H1 (cell line): ENCODE measurements at regions not wholly inside any gene's neighbourhood (a gene's known extent, or its start where the extent isn't known, plus 50 kb on each side); places are given as distances from the start of the nearest gene placed in this dataset.

Source experiments
- CTCF ChIA-PET: fragments of 300-600 bp; sonication (Branson Sonifier 250); formaldehyde crosslinking; loops from one replicate; lab custom pipeline; 2021; ENCODE audit not compliant: partially characterized antibody; lab: Charles Lee
- POLR2A ChIA-PET: fragments of 300-600 bp; sonication (Branson Sonifier 250); formaldehyde crosslinking; loops from one replicate; lab custom pipeline; 2021; ENCODE audit warnings: inconsistent platforms; ENCODE audit not compliant: partially characterized antibody; lab: Charles Lee
- DNase-seq, 2 experiments: peaks; one replicate each; pipeline versions ENCODE4 v3.0.0 to v3.0.0-alpha.2; 2010 to 2022; ENCODE audit warnings: low spot score in 2 of 2, low read depth in 1 of 2, mixed read lengths in 1 of 2
- FAIRE-seq: peaks from 2 replicates; lab custom pipeline; 2011; peaks lifted over from hg19 to GRCh38; lab: Jason Lieb, UNC
- H2AFZ ChIP-seq: 2 replicates; pipeline ENCODE4 v1.8.1; 2012; ENCODE audit warnings: low read length, inconsistent platforms
- H2AK5ac ChIP-seq: 2 replicates; pipeline ENCODE4 v1.6.1; 2013; ENCODE audit warnings: low read depth, low read length
- H2BK120ac ChIP-seq: replicated peaks from 2 replicates; pipeline ENCODE3; 2013; ENCODE audit warnings: low read depth, low read length, inconsistent platforms
- H2BK12ac ChIP-seq: 2 replicates; pipeline ENCODE4 v1.6.1; 2013; ENCODE audit warnings: low read depth, low read length
- H2BK15ac ChIP-seq: 2 replicates; pipeline ENCODE4 v1.6.1; 2013; ENCODE audit warnings: low read length
- H2BK20ac ChIP-seq: 2 replicates; pipeline ENCODE4 v1.6.1; 2013; ENCODE audit warnings: low read length
- H2BK5ac ChIP-seq: 2 replicates; pipeline ENCODE4 v1.6.1; 2013; ENCODE audit warnings: low read depth, low read length
- H3K14ac ChIP-seq: 2 replicates; pipeline ENCODE4 v1.6.1; 2013; ENCODE audit warnings: inconsistent platforms; ENCODE audit not compliant: insufficient read length
- H3K18ac ChIP-seq: 2 replicates; pipeline ENCODE4 v1.6.1; 2013; ENCODE audit warnings: low read length; ENCODE audit errors: extremely low read depth
- H3K23ac ChIP-seq: 2 replicates; pipeline ENCODE4 v1.6.1; 2013; ENCODE audit warnings: inconsistent platforms; ENCODE audit not compliant: insufficient read length
- H3K23me2 ChIP-seq: 2 replicates; pipeline ENCODE4 v1.6.1; 2013; ENCODE audit warnings: low read depth, low read length
- H3K27ac ChIP-seq: 2 replicates; pipeline ENCODE4 v1.6.1; 2011; ENCODE audit warnings: low read depth, low read length, inconsistent platforms
- H3K27me3 ChIP-seq, 4 experiments: replicated peaks in 1 of 4; 1 replicate in 1 of 4; 2 replicates in 3 of 4; pipeline versions ENCODE4 v1.6.1 to v1.8.1; 2011 to 2013; ENCODE audit warnings: low read length in 3 of 4, mild to moderate bottlenecking in 3 of 4, inconsistent platforms in 2 of 4, mixed read lengths in 2 of 4, moderate library complexity in 1 of 4; ENCODE audit not compliant: control insufficient read depth in 3 of 4, insufficient read depth in 3 of 4; ENCODE audit errors: extremely low read depth in 1 of 4
- H3K36me3 ChIP-seq, 4 experiments: 2 replicates each; pipeline versions ENCODE4 v1.6.1 to v1.8.1; 2011 to 2013; ENCODE audit warnings: mild to moderate bottlenecking in 4 of 4, low read length in 3 of 4, moderate library complexity in 2 of 4, control low read depth in 1 of 4, inconsistent platforms in 1 of 4; ENCODE audit not compliant: insufficient read depth in 4 of 4, control insufficient read depth in 2 of 4
- H3K4ac ChIP-seq: replicated peaks from 2 replicates; pipeline ENCODE3; 2013; ENCODE audit warnings: low read length, low read depth, mixed read lengths, inconsistent platforms; ENCODE audit not compliant: insufficient read length
- H3K4me1 ChIP-seq, 4 experiments: replicated peaks in 1 of 4; 1 replicate in 1 of 4; 2 replicates in 3 of 4; pipeline versions ENCODE4 v1.6.1 to v1.8.1; 2011 to 2013; ENCODE audit warnings: low read length in 3 of 4, inconsistent platforms in 2 of 4, mixed read lengths in 1 of 4; ENCODE audit not compliant: insufficient read depth in 4 of 4, control insufficient read depth in 3 of 4
- H3K4me2 ChIP-seq, 2 experiments: 2 replicates each; pipeline versions ENCODE4 v1.6.1 to v1.8.1; 2011 to 2013; ENCODE audit warnings: low read depth in 2 of 2, low read length in 2 of 2, control low read depth in 1 of 2, inconsistent platforms in 1 of 2, mild to moderate bottlenecking in 1 of 2; ENCODE audit not compliant: insufficient read depth in 1 of 2
- H3K4me3 ChIP-seq, 4 experiments: fragments of 200-600, 300-600 bp in 1 of 4; sonication (generic), shearing (Covaris generic), sonication (Bioruptor Twin) in 1 of 4; 2 replicates each; pipeline versions ENCODE4 v1.5.1 to v1.8.1; 2011 to 2016; ENCODE audit warnings: low read length in 4 of 4, low read depth in 3 of 4, control low read depth in 2 of 4, inconsistent platforms in 2 of 4, mild to moderate bottlenecking in 2 of 4, mixed read lengths in 1 of 4, moderate library complexity in 1 of 4; ENCODE audit not compliant: insufficient read depth in 2 of 4; ENCODE audit errors: extremely low read depth in 1 of 4
- H3K56ac ChIP-seq: replicated peaks from 2 replicates; pipeline ENCODE3; 2013; ENCODE audit warnings: low read depth, mild to moderate bottlenecking, mixed read lengths, low read length, inconsistent platforms; ENCODE audit not compliant: insufficient read length
- H3K79me1 ChIP-seq: 2 replicates; pipeline ENCODE4 v1.6.1; 2013; ENCODE audit warnings: low read depth, low read length, control low read depth
- H3K79me2 ChIP-seq, 2 experiments: 2 replicates each; pipeline versions ENCODE4 v1.6.1 to v1.8.1; 2012 to 2013; ENCODE audit warnings: low read length in 2 of 2, mild to moderate bottlenecking in 2 of 2, inconsistent platforms in 1 of 2; ENCODE audit not compliant: insufficient read depth in 2 of 2, control insufficient read depth in 1 of 2
- H3K9ac ChIP-seq, 4 experiments: replicated peaks in 1 of 4; 1 replicate in 1 of 4; 2 replicates in 3 of 4; pipeline versions ENCODE4 v1.6.1 to v1.8.1; 2011 to 2013; ENCODE audit warnings: low read depth in 3 of 4, low read length in 3 of 4, control low read depth in 2 of 4, mild to moderate bottlenecking in 2 of 4, moderate library complexity in 2 of 4, inconsistent platforms in 1 of 4; ENCODE audit errors: extremely low read depth in 1 of 4
- H3K9me3 ChIP-seq, 2 experiments: 2 replicates each; pipeline versions ENCODE4 v1.6.1 to v1.8.1; 2012 to 2013; ENCODE audit warnings: mild to moderate bottlenecking in 2 of 2, moderate library complexity in 2 of 2, control low read depth in 1 of 2, inconsistent platforms in 1 of 2, low read depth in 1 of 2, low read length in 1 of 2, mixed read lengths in 1 of 2; ENCODE audit not compliant: insufficient read depth in 2 of 2
- H4K20me1 ChIP-seq, 2 experiments: replicated peaks in 1 of 2; 2 replicates each; pipeline versions ENCODE3 to v1.8.1; 2011 to 2013; ENCODE audit warnings: inconsistent platforms in 2 of 2, low read length in 2 of 2, mild to moderate bottlenecking in 1 of 2; ENCODE audit not compliant: insufficient read depth in 2 of 2, control insufficient read depth in 1 of 2
- H4K5ac ChIP-seq: 2 replicates; pipeline ENCODE4 v1.6.1; 2013; ENCODE audit warnings: low read length, low read depth, mixed read lengths, inconsistent platforms; ENCODE audit not compliant: insufficient read length
- H4K8ac ChIP-seq: 2 replicates; pipeline ENCODE4 v1.8.0; 2013; ENCODE audit warnings: mild to moderate bottlenecking, moderate library complexity, low read length, inconsistent platforms; ENCODE audit not compliant: insufficient read depth; ENCODE audit errors: extremely low read depth
- H4K91ac ChIP-seq: replicated peaks from 2 replicates; pipeline ENCODE3; 2013; ENCODE audit warnings: low read length, mixed read lengths, inconsistent platforms; ENCODE audit not compliant: insufficient read length
- EZH2 ChIP-seq: fragments of 200-600 bp; sonication (generic); IDR thresholded peaks from 2 replicates; pipeline ENCODE4 v1.7.1; 2012; ENCODE audit warnings: low read depth, mild to moderate bottlenecking, moderate library complexity, low read length, inconsistent platforms; ENCODE audit not compliant: severe bottlenecking
- JUND ChIP-seq: IDR thresholded peaks from 2 replicates; pipeline ENCODE4 v1.6.1; 2011; ENCODE audit warnings: mild to moderate bottlenecking, improper control_type of control experiment, low read length
- KDM5A ChIP-seq: fragments of 200-600 bp; IDR thresholded peaks from 2 replicates; pipeline ENCODE4 v1.7.1; 2012; ENCODE audit warnings: mild to moderate bottlenecking, low read length, inconsistent platforms, mixed read lengths
- SIRT6 ChIP-seq: IDR thresholded peaks from one replicate; pipeline ENCODE4 v1.7.1; 2012; ENCODE audit warnings: low read length, inconsistent platforms
- SIX5 ChIP-seq: IDR thresholded peaks from 2 replicates; pipeline ENCODE4 v1.6.1; 2011; ENCODE audit warnings: mild to moderate bottlenecking, low read depth, low read length

GRCh38 chr17:63286254-63286653, 159.9 kb downstream of the CYB561 start:
- Histone ChIP-seq H2BK12ac (no peak overlapping the region), H3K18ac (no peak overlapping the region), H2BK5ac (no peak overlapping the region), H3K4me3 (no peak overlapping the region), H3K23ac (no peak overlapping the region), H3K79me2 (no peaks in the 10 kb centered on the region), H3K4me2 (no peak overlapping the region), H3K23me2 (no peaks in the 10 kb centered on the region), H2BK120ac (no peak overlapping the region), H3K79me1 (no peaks in the 10 kb centered on the region), H3K27me3 (no peaks in the 10 kb centered on the region), H3K9me3 (peaks cover 5 to 7% of the 10 kb centered on the region in 2 experiments; a peak in 2 of 4 replicates), H3K4me1 (peaks cover 0 to 6% (median 0%) of the 10 kb centered on the region in 4 experiments; a peak in 1 of 7 replicates), H3K36me3 (no peaks in the 10 kb centered on the region), H2AFZ (no peak overlapping the region), H3K14ac (no peak overlapping the region), H4K5ac (no peak overlapping the region), H2BK15ac (no peak overlapping the region), H2AK5ac (no peak overlapping the region), H3K56ac (no peak overlapping the region), H4K91ac (no peak overlapping the region), H3K27ac (no peak overlapping the region), H2BK20ac (no peak overlapping the region), H4K20me1 (no peaks in the 10 kb centered on the region), H3K4ac (no peak overlapping the region), H4K8ac (no peak overlapping the region), H3K9ac (no peak overlapping the region)
- POLR2A ChIA-PET = no interaction called here
- DNase-seq = no peak
- CTCF ChIA-PET = interaction anchor here (1.1 kb wide), 1 partner anchor 13 kb away, joined by 3 read pairs; no protein-coding TSS in a partner anchor
- no peak for FAIRE-seq
- TF ChIP-seq SIX5 = no peak
- TF ChIP-seq KDM5A = no peak
- no peak for TF ChIP-seq EZH2
- no peak for TF ChIP-seq JUND
- no peak for TF ChIP-seq SIRT6
